ENCODE measurements at regions not wholly inside any gene's neighbourhood (a gene's known extent, or its start where the extent isn't known, plus 50 kb on each side); places are given as distances from the start of the nearest gene placed in this dataset.

DNA sequence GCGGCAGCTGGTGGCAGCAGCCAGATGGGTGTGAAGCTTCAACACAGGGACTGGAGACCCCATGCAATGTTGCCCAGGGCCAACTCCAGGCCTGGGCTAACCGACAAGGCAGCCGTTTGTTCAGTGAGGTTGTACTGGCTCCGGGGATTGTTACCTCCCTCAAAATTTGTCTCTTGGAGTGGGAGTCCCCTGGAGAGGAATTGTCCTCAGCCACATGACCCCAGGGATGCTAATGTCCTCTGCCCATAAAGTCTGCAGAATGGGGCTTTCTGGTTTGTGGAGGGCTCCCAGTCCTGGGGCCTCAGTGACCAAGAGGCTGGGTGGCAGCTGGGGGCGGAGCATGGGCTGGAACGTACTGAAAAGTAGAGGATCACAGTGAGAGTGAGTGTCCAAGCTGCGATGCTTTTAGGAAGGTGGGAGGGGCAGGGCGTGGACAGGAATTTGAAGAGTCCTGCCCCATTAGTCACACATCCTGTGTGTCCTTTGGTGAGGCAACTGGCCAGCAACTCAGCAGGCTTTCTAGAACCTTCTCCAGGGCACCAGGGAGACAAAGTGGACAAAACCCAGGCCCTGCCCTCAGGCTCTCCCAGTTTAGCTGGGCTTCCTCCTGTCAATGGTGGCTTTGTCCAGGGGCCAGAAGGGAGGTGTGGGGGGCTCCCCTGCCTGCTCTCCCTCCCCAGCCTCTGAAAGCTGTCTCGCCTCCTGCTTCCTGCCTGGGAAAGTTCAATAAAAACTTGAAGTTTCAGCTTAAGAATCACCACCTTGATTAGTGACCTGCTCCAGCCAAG lies 114.0 kb downstream of the NSG2 start:
- no peak for DNase-seq

GRCh38 chr5:174165406-174165805 lies 119.9 kb downstream of the NSG2 start:
- no peak for DNase-seq

DNA sequence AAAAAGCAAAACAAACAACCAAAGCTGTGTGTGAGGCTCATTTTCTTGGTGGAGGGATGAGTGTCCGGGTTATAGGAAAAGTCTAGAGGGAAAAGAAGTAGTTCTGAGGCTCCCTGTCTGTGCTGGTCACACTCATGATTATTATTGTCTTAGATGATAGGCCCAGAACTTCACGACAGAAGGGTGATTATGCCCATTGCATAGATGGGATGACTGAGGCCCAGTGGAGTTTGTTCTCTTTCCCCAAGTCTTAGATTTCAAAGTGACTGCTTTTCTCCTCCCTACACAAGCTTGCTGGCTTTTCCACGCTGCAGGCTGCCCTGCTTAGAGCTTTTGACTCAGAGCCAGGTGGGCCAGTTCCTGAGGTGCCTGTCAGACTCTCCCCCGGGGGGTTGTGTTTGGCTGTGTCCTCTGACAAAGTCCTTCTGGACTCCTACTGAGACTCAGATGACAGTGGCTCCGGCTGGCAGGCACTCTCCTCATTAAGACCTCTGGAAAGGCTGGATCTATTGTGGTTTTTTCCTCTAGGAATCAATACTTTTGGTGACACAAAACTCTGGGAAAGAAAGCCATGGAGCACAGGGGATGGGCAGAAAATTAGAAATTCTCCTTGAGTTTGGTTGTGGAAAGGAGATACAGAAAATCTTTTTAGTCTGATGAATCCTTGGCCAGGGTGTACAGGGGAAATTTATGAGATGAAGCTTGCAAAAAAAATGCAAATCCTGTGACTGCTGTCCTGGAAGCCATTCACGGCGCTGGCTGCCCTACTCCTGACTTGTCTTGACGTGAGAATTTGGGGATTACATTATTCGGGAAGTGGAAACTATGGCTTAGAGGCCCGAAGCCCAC lies 120.9 kb downstream of the NSG2 start:
- no peak for DNase-seq

- no peak for DNase-seq
These were observed 121.8 kb downstream of the NSG2 start for GRCh38 chr5:174167080-174167910.

DNA sequence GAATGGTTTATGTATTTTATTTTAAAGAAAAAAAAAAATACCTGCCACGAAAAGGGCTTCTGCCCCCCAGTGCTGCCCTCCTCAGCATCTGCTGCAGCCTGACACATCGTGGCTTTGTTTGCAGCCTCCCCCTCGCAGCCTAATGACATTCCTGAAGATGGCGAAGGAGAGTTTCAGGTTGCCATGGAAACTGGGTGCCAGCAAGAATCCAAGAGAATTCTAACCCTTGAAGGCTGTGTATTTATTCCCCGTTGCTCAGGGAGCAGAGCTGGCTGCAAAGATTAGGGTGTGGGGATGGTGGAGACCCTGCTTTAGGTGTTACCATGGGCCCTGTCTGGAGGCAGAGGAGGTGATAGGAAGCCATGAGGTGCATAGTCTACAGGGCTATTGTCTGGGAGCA lies 126.6 kb downstream of the NSG2 start:
- DNase-seq = no peak

- no peak for DNase-seq
These were observed 127.1 kb downstream of the NSG2 start for GRCh38 chr5:174172566-174172965.

GRCh38 chr5:174173766-174174165 lies 128.3 kb downstream of the NSG2 start:
- DNase-seq = no peak

GRCh38 chr5:174175716-174176268 lies 130.3 kb downstream of the NSG2 start:
- DNase-seq = no peak

- no peak for DNase-seq
These were observed 131.0 kb downstream of the NSG2 start for GRCh38 chr5:174176511-174176910.

- no peak for DNase-seq
These were observed 132.0 kb downstream of the NSG2 start for GRCh38 chr5:174177531-174177930.

- no peak for DNase-seq
These were observed 132.6 kb downstream of the NSG2 start for GRCh38 chr5:174177976-174178605.

- DNase-seq = no peak
These were observed 135.1 kb downstream of the NSG2 start for GRCh38 chr5:174180639-174181038.

GRCh38 chr5:174182111-174182510 lies 136.6 kb downstream of the NSG2 start:
- no peak for DNase-seq

DNA sequence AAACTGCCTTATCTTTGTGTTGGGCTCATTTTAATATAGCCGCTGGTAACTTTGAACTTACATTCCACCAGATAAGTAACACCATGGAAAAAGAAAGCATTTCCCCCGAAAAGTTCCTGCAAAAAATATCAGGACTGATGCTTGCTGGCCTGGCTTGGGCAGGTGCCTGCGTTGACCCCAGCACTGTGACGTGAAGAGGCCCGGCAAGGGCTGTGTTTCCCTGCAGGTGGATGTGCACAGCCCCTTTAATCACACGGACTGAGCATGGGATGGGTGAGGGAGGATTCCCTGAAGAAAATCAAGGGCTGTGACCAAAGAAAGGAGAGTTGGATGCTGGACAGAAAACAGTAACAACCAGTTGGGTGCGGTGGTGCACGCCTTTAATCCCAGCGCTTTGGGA lies 138.2 kb downstream of the NSG2 start:
- DNase-seq = no peak

- DNase-seq = no peak
These were observed 140.0 kb downstream of the NSG2 start for GRCh38 chr5:174185506-174185905.

DNA sequence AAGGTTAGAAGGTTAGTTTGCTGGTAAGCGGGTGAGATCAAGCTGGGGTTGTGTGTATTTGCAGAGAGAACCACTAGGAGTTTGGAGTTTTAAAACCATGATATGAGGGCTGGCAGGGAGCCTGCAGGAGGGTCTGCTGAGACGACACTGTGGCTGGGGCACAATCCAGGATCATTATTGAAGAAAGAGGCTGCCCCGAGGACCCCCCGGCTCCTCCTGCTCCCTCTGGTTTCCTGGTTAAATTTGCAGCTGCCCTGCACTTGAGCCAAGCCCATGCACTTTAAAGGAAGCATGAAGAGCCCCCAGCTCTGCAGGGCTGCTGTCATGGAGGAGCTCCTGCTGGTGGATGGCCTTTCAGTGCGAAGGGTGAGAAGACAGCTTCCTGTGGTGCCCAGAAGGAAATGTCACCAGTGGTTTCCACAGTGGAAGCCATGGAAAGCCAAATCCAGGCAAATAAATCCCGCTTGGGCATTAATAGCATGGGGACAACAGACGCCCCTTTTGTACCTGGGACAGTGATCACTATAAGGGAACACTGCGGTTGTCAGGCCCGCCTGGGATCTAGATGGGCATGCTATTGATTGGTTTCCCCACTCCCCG lies 140.7 kb downstream of the NSG2 start:
- no peak for DNase-seq

DNA sequence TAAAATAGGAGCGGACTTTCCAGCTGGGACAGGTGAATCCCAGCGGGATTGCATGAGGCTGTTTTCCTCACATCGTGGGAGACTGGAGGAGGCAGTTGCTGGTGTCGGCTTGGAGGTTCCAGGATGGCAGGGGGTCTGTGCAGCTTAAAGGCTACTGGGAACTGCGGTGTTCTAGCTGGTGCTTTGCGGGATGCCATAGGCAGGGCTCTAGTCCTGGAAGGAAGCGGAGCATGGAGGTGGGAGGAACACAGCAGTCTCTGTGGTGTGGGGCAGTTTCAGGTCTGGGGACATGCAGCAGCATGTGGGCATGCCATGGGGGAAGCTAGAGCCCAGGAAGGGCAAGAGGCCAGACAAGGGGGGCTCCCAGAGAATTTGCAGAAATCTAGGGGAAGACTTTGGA lies 141.5 kb downstream of the NSG2 start:
- DNase-seq = no peak

DNA sequence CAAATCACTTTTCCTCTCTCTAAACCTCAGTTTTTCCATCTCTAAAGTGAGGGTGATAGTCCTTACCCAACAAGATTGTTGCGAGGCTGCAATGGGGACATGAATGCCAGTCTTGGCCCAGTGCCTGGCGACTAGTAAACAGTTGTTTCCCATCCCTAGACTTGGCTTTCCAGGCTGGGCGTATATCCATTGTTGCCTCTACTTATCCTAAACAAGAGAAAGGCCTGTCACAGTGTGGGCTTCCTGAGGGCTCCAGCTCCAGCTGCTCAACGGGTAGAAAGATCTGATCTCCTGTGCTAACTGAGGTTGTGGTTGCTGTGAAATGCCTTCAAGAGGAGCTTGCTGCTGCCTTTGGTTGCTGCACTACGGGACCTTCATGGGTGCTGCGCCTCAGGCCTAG lies 142.0 kb downstream of the NSG2 start:
- DNase-seq = no peak

DNA sequence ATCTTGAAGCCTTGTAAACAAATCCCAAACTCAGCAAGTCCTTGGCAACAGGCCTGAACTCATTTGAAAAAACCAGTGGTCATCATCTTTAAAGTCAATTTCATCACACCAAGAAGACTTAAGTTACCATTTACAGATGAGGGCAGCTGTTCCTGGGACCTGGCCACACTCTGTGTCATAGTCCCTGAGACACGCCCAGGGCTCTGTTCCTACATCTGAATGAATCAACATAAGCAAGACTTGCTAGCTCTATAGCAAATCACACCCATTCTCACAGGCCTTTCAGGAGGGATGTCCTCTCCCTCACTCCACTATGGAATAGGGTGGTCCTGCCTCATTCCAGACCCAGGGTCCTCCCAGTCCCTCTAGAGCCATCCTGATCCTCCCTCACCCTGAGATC lies 142.8 kb downstream of the NSG2 start:
- DNase-seq = no peak

DNA sequence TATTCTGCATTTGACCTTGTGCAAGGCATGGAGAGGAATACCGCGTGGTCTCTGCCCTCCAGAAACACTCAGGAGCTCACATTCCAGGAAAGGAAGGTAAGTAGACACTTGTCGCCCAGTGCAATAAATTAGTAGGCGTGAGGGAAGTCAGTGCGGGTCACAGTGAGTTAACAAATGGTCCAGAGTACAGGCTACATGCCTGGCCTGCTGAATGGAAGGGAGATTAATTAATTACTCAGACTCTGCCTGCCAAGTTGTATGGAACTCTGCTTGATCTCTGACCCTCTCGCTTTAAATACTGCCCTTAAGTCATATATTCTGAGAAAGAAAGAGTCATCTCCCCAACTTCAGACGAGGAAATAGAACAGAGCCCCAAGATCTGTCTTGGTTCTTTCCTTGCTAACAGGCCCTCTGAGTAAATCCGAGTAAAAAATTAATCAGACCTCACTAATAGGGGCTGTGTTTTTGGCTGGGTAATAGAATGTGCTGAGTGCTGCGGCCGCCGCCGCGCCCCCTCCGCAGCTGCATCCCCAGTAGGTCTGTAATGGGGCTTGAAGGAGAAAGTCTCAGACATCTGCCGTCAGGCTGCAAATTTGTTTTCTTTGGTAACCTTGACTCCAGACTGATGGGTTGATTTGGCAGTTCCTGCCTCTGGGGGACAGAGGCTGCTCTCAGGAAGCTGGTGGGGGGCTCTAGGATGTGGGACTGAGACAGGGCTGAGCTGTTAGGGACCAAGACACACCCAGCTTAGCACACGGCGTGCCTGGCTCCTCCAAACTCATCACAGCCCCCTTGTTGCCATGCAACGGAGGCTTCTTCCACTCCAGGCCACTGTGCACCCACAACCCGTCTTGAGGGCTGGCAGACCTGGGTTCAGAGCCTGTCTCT lies 144.4 kb downstream of the NSG2 start:
- no peak for DNase-seq

DNA sequence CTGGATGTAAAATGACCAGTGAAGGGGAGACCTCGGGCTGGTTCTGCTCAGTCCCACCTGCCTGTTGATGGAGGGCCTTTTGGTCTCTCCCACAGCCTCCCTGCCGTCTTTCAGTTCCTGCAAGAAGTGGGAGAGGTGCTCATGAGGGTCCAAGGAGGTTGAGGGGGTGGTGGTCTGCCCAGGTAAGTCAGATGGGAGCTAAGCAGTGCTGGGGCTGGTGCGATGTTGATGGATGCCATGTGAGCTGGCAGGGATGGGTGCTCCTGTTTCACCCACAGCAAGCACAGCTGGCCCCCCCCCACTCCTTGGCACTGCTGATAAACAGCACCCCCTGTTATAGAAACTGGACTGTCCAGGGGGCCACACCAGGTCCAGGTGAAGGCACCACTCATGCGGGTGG lies 145.6 kb downstream of the NSG2 start:
- no peak for DNase-seq
